ENCODE measurements at regions not wholly inside any gene's neighbourhood (a gene's known extent, or its start where the extent isn't known, plus 50 kb on each side); places are given as distances from the start of the nearest gene placed in this dataset.
"Not testable (repeated sequence)": the region's sequence is repeated elsewhere in the genome, so short reads cannot be mapped to it uniquely, and the experiment has no call there.

GRCh38 chr21:30104241-30104640 lies 62.4 kb downstream of the CLDN17 start:
- DNase-seq (ENCODE audit: low spot score): no peak

GRCh38 chr21:30102871-30103270 lies 63.7 kb downstream of the CLDN17 start:
- no peak for DNase-seq (ENCODE audit: low spot score)

GRCh38 chr21:30101967-30102366 lies 64.6 kb downstream of the CLDN17 start:
- no peak for DNase-seq (ENCODE audit: low spot score)

- no peak for DNase-seq (ENCODE audit: low spot score)
Measured at GRCh38 chr21:30097791-30098190, 68.8 kb downstream of the CLDN17 start.

- DNase-seq (ENCODE audit: low spot score): no peak
Measured at GRCh38 chr21:30083225-30083945, 83.2 kb downstream of the CLDN17 start.

- no peak for DNase-seq (ENCODE audit: low spot score)
Measured at GRCh38 chr21:30081506-30081905, 85.1 kb downstream of the CLDN17 start.

- peak; percentile 62 for DNase-seq (ENCODE audit: low spot score)
Measured at GRCh38 chr21:30072496-30072895, 94.1 kb downstream of the CLDN17 start.

- no peak for DNase-seq (ENCODE audit: low spot score)
Measured at GRCh38 chr21:30058928-30059327, 107.7 kb downstream of the CLDN17 start.

GRCh38 chr21:30057108-30057507 lies 109.5 kb downstream of the CLDN17 start:
- DNase-seq (ENCODE audit: low spot score): no peak

GRCh38 chr21:30048570-30048969 lies 108.8 kb upstream of the GRIK1 start:
- no peak for DNase-seq (ENCODE audit: low spot score)

- DNase-seq (ENCODE audit: low spot score): no peak
Measured at GRCh38 chr21:30044447-30045064, 104.8 kb upstream of the GRIK1 start.

- DNase-seq (ENCODE audit: low spot score): no peak
Measured at GRCh38 chr21:30042443-30042842, 102.6 kb upstream of the GRIK1 start.

GRCh38 chr21:30033441-30033840 lies 93.6 kb upstream of the GRIK1 start:
- no peak for DNase-seq (ENCODE audit: low spot score)

- DNase-seq (ENCODE audit: low spot score): no peak
Measured at GRCh38 chr21:30030416-30030815, 90.6 kb upstream of the GRIK1 start.

GRCh38 chr21:30028537-30028936 lies 88.7 kb upstream of the GRIK1 start:
- no peak for DNase-seq (ENCODE audit: low spot score)

- no peak for DNase-seq (ENCODE audit: low spot score)
Measured at GRCh38 chr21:30027986-30028385, 88.2 kb upstream of the GRIK1 start.

GRCh38 chr21:30023056-30023455 lies 83.3 kb upstream of the GRIK1 start:
- not testable (repeated sequence) for DNase-seq (ENCODE audit: low spot score)

GRCh38 chr21:30014886-30015285 lies 75.1 kb upstream of the GRIK1 start:
- no peak for DNase-seq (ENCODE audit: low spot score)

GRCh38 chr21:29991624-29992023 lies 51.8 kb upstream of the GRIK1 start:
- no peak for DNase-seq (ENCODE audit: low spot score)

- DNase-seq (ENCODE audit: low spot score): no peak
Measured at GRCh38 chr21:29989634-29990234, 49.9 kb upstream of the GRIK1 start.

All from D341Med (cell line).